GM12874 (cell line): ENCODE measurements at regions not wholly inside any gene's neighbourhood (a gene's known extent, or its start where the extent isn't known, plus 50 kb on each side); places are given as distances from the start of the nearest gene placed in this dataset.

Source experiments
- TF ChIP-seq, protein P1 (sequence below): IDR thresholded peaks from 2 replicates; pipeline ENCODE4 v1.5.1; 2011; ENCODE audit warnings: low read depth, mild to moderate bottlenecking, control low read depth, low read length, moderate library complexity; ENCODE audit not compliant: insufficient read depth

DNA sequence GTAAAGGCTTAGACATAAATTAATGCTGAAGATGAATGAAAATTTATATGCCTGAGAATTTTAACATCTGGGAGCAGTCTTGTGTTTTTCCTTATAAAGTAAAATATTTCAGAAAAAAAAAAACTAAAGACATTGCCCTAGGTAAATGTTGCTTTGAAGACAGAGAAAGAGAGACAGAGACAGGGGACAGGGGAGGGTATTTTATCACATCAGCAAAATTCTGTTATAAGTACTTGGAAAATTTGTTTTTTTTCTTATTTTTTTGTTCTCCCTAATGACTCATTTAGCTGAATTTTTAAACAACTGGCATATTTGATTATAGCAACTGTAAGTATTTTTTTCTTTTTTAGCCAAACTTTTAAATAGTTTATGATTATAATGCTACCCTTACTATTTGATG, 1540.6 kb upstream of the GBE1 start:
- TF ChIP-seq, protein P1, sequence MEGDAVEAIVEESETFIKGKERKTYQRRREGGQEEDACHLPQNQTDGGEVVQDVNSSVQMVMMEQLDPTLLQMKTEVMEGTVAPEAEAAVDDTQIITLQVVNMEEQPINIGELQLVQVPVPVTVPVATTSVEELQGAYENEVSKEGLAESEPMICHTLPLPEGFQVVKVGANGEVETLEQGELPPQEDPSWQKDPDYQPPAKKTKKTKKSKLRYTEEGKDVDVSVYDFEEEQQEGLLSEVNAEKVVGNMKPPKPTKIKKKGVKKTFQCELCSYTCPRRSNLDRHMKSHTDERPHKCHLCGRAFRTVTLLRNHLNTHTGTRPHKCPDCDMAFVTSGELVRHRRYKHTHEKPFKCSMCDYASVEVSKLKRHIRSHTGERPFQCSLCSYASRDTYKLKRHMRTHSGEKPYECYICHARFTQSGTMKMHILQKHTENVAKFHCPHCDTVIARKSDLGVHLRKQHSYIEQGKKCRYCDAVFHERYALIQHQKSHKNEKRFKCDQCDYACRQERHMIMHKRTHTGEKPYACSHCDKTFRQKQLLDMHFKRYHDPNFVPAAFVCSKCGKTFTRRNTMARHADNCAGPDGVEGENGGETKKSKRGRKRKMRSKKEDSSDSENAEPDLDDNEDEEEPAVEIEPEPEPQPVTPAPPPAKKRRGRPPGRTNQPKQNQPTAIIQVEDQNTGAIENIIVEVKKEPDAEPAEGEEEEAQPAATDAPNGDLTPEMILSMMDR = no peak

GRCh38 chr3:83317605-83318004, 1556.2 kb upstream of the GBE1 start:
- TF ChIP-seq, protein P1 = no peak

- TF ChIP-seq, protein P1 = no peak
Observed at GRCh38 chr3:83320726-83321125, 1559.3 kb upstream of the GBE1 start.

- TF ChIP-seq, protein P1 = no peak
Observed at GRCh38 chr3:83321457-83321856, 1560.0 kb upstream of the GBE1 start.

DNA sequence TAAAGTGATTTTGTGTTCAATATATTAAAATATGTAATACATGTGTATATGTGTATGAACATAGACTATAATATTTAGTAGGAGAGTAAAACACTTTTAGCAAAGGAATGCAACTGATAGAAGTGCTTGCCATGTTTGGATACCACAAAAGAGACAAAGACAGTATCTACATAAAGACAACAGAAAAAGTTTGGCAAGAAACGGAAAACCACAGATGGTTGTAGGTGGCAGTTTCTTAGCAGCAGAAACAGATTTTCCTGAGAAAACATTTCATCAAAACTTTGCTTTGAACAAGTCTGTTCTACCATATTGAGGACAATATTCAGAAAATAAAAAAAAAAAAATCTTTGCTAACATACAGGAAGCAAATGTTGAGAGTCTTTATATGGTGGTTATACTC, 1560.4 kb upstream of the GBE1 start:
- TF ChIP-seq, protein P1 = no peak

- TF ChIP-seq, protein P1 = no peak
Observed at GRCh38 chr3:83354205-83354604, 1592.8 kb upstream of the GBE1 start.

DNA sequence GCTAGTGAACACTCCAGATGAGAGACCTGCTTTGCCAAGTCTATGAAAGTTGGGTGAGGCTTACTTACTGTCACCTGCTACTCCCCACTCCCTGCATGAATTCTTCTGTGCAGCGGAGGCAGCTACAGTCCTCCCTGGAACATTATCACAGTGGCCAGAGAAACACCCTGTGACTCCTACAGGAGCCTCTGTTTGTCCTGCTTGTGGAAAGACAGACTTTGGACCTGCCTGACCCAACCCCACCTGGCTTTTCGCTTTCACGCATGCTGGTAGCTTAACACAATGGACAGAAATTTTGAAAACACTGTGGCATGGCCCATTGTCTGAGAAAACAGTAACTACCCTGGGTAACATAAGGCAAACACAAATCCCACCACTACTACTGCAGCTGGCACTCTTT, 1565.5 kb upstream of the CADM2 start:
- TF ChIP-seq, protein P1 = no peak

GRCh38 chr3:83403927-83404326, 1554.9 kb upstream of the CADM2 start:
- TF ChIP-seq, protein P1 = no peak
